Smooth muscle cell (in vitro differentiated cells): ENCODE measurements at regions not wholly inside any gene's neighbourhood (a gene's known extent, or its start where the extent isn't known, plus 50 kb on each side); places are given as distances from the start of the nearest gene placed in this dataset.
"Not testable (repeated sequence)": the region's sequence is repeated elsewhere in the genome, so short reads cannot be mapped to it uniquely, and the experiment has no call there.

Experiments used
- DNase-seq: peaks from one replicate; lab custom pipeline; 2025; ENCODE audit not compliant: unreplicated experiment; lab: John Stamatoyannopoulos, UW
- H2AFZ ChIP-seq: fragments of 200-600 bp; sonication (generic); 2 replicates; pipeline ENCODE4 v1.6.0; 2016; ENCODE audit warnings: antibody characterized with exemption, low read depth, mild to moderate bottlenecking
- H3F3A ChIP-seq: fragments of 200-600 bp; sonication (generic); 2 replicates; pipeline ENCODE4 v1.6.0; 2017; ENCODE audit warnings: antibody characterized with exemption, low read depth
- H3K27ac ChIP-seq: fragments of 200-600 bp; sonication (generic); 2 replicates; pipeline ENCODE4 v1.5.1; 2016; ENCODE audit warnings: low read depth, mild to moderate bottlenecking
- H3K27me3 ChIP-seq: fragments of 200-600 bp; sonication (generic); 2 replicates; pipeline ENCODE4 v1.6.1; 2016; ENCODE audit warnings: low read depth, mild to moderate bottlenecking
- H3K36me3 ChIP-seq: fragments of 200-600 bp; sonication (generic); 2 replicates; pipeline ENCODE4 v1.5.1; 2016; ENCODE audit warnings: low read depth
- H3K4me1 ChIP-seq: fragments of 200-600 bp; sonication (generic); 2 replicates; pipeline ENCODE4 v1.5.1; 2016; ENCODE audit warnings: low read depth
- H3K4me2 ChIP-seq: fragments of 200-600 bp; sonication (generic); 2 replicates; pipeline ENCODE4 v1.6.0; 2016; ENCODE audit warnings: mild to moderate bottlenecking
- H3K4me3 ChIP-seq: fragments of 200-600 bp; sonication (generic); 2 replicates; pipeline ENCODE4 v1.5.1; 2016; ENCODE audit warnings: mild to moderate bottlenecking
- H3K79me2 ChIP-seq: fragments of 200-600 bp; sonication (generic); 2 replicates; pipeline ENCODE4 v1.6.0; 2016; ENCODE audit warnings: low read depth, mild to moderate bottlenecking
- H3K9ac ChIP-seq: fragments of 200-600 bp; sonication (generic); 2 replicates; pipeline ENCODE4 v1.6.0; 2016; ENCODE audit warnings: low read depth
- H3K9me3 ChIP-seq: fragments of 200-600 bp; sonication (generic); replicated peaks from 2 replicates; pipeline ENCODE4 v1.5.1; 2016; ENCODE audit warnings: low read depth
- H4K20me1 ChIP-seq: fragments of 200-600 bp; sonication (generic); 2 replicates; pipeline ENCODE4 v1.6.0; 2016; ENCODE audit warnings: low read depth
- WGBS: methylation state at CpG from one replicate; pipeline ENCODE4 v1.1.7; 2016; ENCODE audit warnings: low lambda C conversion rate; 5-methylcytosine and 5-hydroxymethylcytosine counted together
- TF ChIP-seq, protein P1 (sequence below): fragments of 200-600 bp; sonication (generic); IDR thresholded peaks from 2 replicates; pipeline ENCODE4 v1.5.1; 2017; ENCODE audit warnings: borderline replicate concordance, mild to moderate bottlenecking, antibody characterized with exemption; ENCODE audit not compliant: insufficient read depth, poor library complexity, severe bottlenecking

- H2AFZ ChIP-seq = no peak overlapping the region
- H3K36me3 ChIP-seq = no peaks in the 10 kb centered on the region
- WGBS = 79% methylated on average over 1 of the region's 1 CpG
- H3K27me3 ChIP-seq = no peaks in the 10 kb centered on the region
- H3K79me2 ChIP-seq = no peaks in the 10 kb centered on the region
- no peak overlapping the region for H3K27ac ChIP-seq
- DNase-seq = no peak
- H3K9ac ChIP-seq = no peak overlapping the region
- H4K20me1 ChIP-seq = no peaks in the 10 kb centered on the region
- no peaks in the 10 kb centered on the region for H3F3A ChIP-seq
- H3K4me3 ChIP-seq = no peak overlapping the region
- no peak overlapping the region for H3K4me2 ChIP-seq
- H3K9me3 ChIP-seq = peaks cover 2% of the 10 kb centered on the region
- no peaks in the 10 kb centered on the region for H3K4me1 ChIP-seq
- TF ChIP-seq, protein P1, sequence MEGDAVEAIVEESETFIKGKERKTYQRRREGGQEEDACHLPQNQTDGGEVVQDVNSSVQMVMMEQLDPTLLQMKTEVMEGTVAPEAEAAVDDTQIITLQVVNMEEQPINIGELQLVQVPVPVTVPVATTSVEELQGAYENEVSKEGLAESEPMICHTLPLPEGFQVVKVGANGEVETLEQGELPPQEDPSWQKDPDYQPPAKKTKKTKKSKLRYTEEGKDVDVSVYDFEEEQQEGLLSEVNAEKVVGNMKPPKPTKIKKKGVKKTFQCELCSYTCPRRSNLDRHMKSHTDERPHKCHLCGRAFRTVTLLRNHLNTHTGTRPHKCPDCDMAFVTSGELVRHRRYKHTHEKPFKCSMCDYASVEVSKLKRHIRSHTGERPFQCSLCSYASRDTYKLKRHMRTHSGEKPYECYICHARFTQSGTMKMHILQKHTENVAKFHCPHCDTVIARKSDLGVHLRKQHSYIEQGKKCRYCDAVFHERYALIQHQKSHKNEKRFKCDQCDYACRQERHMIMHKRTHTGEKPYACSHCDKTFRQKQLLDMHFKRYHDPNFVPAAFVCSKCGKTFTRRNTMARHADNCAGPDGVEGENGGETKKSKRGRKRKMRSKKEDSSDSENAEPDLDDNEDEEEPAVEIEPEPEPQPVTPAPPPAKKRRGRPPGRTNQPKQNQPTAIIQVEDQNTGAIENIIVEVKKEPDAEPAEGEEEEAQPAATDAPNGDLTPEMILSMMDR = no peak
Measured at GRCh38 chr2:228430986-228431385, 249.5 kb upstream of the SPHKAP start.

DNA sequence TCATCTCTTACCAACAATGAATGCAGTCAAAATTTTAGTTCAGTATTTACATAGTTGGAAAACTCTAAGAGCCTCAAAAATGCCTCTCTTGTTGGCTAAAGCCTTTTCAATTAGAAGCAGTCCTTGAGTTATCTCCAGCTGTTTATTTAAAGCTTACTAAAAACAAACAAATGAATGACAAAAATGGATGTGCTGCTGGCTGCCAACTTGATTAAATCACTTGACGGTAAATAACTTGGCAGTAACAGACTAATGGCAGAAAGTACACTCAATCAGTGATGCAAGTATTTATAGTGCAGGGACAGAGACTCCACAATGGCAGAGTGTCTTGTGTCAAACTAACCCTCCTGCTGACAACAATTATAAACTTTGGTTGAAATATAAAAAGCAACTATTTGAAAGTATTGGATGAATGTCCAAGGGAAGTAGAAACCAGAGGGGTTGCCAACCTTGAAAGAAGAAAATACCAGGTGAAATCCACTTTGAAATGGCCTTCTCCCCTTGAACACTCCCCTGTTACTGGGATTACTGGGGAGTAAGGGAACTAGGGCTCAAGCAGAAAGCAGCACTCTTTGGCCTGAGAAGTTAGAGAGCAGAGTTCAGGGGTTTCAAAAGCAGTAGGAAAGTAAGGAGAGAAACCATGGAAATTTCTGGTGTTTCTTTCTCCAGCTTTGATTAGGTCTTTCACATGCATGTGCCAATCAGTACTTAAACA is 245.2 kb upstream of the SPHKAP start:
- no peak for DNase-seq
- Histone ChIP-seq H2AFZ (no peak overlapping the region), H3K27me3 (no peaks in the 10 kb centered on the region), H3K9me3 (peaks cover 2% of the 10 kb centered on the region), H3K4me3 (no peak overlapping the region), H3K27ac (no peak overlapping the region), H3K79me2 (no peaks in the 10 kb centered on the region), H3K9ac (no peak overlapping the region), H3K4me1 (no peaks in the 10 kb centered on the region), H3F3A (no peaks in the 10 kb centered on the region), H3K4me2 (no peak overlapping the region), H3K36me3 (no peaks in the 10 kb centered on the region), H4K20me1 (no peaks in the 10 kb centered on the region)
- 77% methylated on average over 1 of the region's 1 CpG for WGBS
- TF ChIP-seq, protein P1 = no peak

DNA sequence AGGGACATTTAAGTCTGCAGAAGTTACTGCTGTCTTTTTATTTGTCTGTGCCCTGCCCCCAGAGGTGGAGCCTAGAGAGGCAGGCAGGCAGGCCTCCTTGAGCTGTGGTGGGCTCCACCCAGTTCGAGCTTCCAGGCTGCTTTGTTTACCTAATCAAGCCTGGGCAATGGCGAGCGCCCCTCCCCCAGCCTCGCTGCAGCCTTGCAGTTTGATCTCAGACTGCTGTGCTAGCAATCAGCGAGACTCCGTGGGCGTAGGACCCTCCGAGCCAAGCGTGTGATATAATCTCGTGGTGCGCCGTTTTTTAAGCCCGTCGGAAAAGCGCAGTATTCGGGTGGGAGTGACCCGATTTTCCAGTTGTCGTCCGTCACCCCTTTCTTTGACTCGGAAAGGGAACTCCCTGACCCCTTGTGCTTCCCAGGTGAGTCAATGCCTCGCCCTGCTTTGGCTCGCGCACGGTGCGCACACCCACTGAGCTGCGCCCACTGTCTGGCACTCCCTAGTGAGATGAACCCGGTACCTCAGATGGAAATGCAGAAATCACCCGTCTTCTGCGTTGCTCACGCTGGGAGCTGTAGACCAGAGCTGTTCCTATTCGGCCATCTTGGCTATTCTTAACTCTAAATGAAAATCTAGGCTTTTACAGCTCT is 244.0 kb upstream of the SPHKAP start:
- not testable (repeated sequence) for H3K4me2 ChIP-seq, H3F3A ChIP-seq, H3K36me3 ChIP-seq, H3K79me2 ChIP-seq, H3K9me3 ChIP-seq, H3K4me1 ChIP-seq, H3K9ac ChIP-seq, H2AFZ ChIP-seq, H4K20me1 ChIP-seq, H3K27me3 ChIP-seq, H3K27ac ChIP-seq, H3K4me3 ChIP-seq, DNase-seq
- 78% methylated on average over 31 of the region's 31 CpGs for WGBS

DNA sequence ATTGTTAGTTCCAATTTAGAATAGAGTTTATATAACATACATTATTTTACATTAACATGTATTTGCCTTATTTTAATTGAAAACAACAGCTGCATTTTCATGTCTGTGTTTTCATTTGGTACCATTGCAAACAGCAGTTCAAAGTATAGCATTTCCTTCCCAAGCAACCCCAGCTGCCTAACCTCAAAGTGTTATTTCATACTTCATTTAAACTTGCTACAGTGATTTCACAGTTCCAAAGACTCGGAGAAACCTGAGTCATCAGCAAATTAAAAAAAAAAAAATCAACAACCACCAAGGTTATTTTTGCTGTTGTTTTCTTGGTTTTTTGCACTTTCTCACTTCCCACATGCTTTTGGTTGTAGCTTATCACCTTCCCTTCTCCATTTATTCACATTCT is 236.5 kb upstream of the SPHKAP start:
- Histone ChIP-seq H3K9ac (no peak overlapping the region), H3K79me2 (no peaks in the 10 kb centered on the region), H3K9me3 (no peaks in the 10 kb centered on the region), H2AFZ (no peak overlapping the region), H3K36me3 (no peaks in the 10 kb centered on the region), H3K4me1 (no peaks in the 10 kb centered on the region), H4K20me1 (no peaks in the 10 kb centered on the region), H3K27ac (no peak overlapping the region), H3K4me3 (no peak overlapping the region), H3K4me2 (no peak overlapping the region), H3F3A (no peaks in the 10 kb centered on the region), H3K27me3 (no peaks in the 10 kb centered on the region)
- TF ChIP-seq, protein P1 = no peak
- WGBS = 59% methylated on average over 1 of the region's 1 CpG
- DNase-seq = no peak
